ENCODE measurements at regions not wholly inside any gene's neighbourhood (a gene's known extent, or its start where the extent isn't known, plus 50 kb on each side); places are given as distances from the start of the nearest gene placed in this dataset.

DNA sequence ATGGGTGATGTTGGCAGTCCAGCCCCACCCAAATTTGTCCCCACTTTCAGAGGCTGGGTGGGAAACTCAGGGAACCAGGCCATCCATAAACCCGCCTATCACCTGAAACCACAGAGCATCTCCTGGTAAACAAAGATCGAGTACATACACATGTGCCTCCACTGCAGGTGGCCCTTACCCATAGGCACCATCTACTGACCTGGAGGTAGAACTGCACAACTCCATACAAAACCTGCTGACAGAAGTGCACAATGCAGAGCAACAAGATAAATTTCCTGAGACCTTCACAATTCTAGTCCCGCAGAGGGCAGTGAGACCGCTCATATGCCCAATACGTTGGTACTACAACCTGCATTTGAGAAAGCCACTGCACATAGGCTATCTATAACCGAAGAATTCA is 856.3 kb downstream of the SUCLG1 start:
- in situ Hi-C loops (cut with MboI): no loop called here

More for the DNA sequence above, 856.3 kb downstream of the SUCLG1 start:
- intact Hi-C loops (cut with micrococcal nuclease): no loop called here
- WGBS (ENCODE audit: insufficient coverage, low coverage, missing lambda C conversion rate): 13% methylated on average over 6 of the region's 6 CpGs
- no TSS peak for BruUV-seq (replicated peaks)
- TF ChIP-seq ZNF75A (CRISPR knock-in tag; IDR thresholded peaks at IDR 0.05) (no peak), ZNF589 (CRISPR knock-in tag; IDR thresholded peaks at IDR 0.05; ENCODE audit: low read depth) (no peak), ZC3H8 (IDR thresholded peaks at IDR 0.05) (no peak), FOXP1 (CRISPR knock-in tag; IDR thresholded peaks at IDR 0.05) (no peak), ARID3A (IDR thresholded peaks at IDR 0.05; ENCODE audit: borderline replicate concordance, low read depth, low read length) (no peak), NUFIP1 (IDR thresholded peaks at IDR 0.05; ENCODE audit: partially characterized antibody) (no peak)
- H2AFZ ChIP-seq (ENCODE audit: low read depth, low read length): no peak overlapping the region
- no peak overlapping the region for H3K4me2 ChIP-seq (ENCODE audit: insufficient read depth, low read length)
- H3K27ac ChIP-seq (ENCODE audit: extremely low read depth, low read depth, low read length): no peak overlapping the region
- no peaks in the 10 kb centered on the region for H3K9me3 ChIP-seq (replicated peaks; ENCODE audit: control insufficient read depth, insufficient read depth, low read depth, low read length)
- CTCF ChIA-PET (ENCODE audit: low intra/inter-chr PET ratio): no interaction called here
- ATAC-seq: no peak
- no peaks in the 10 kb centered on the region for H4K20me1 ChIP-seq (replicated peaks; ENCODE audit: control insufficient read depth, insufficient read depth, low read length)
- H3K4me1 ChIP-seq (replicated peaks in 1 of 2; ENCODE audit: control insufficient read depth in 2 of 2, insufficient read depth in 2 of 2, low read length in 2 of 2): no peaks in the 10 kb centered on the region
- H3K9ac ChIP-seq (ENCODE audit: insufficient read depth in 1 of 2, low read depth in 2 of 2, low read length in 2 of 2): no peak overlapping the region
- H3K27me3 ChIP-seq (ENCODE audit: control insufficient read depth in 2 of 2, insufficient read depth in 2 of 2, low read length in 2 of 2): no peaks in the 10 kb centered on the region
- no peak for DNase-seq (ENCODE audit: extremely low read depth in 1 of 4, low spot score in 3 of 4)
- H3K36me3 ChIP-seq (ENCODE audit: control insufficient read depth, insufficient read depth, low read length): no peaks in the 10 kb centered on the region
- H3K4me3 ChIP-seq: no peak overlapping the region
- no peaks in the 10 kb centered on the region for H3K79me2 ChIP-seq (ENCODE audit: control insufficient read depth, insufficient read depth, low read length)
- POLR2A ChIA-PET: no interaction called here
- FAIRE-seq: no peak
- no peaks in the 10 kb centered on the region for H3K9me1 ChIP-seq (ENCODE audit: control insufficient read depth, insufficient read depth, low read length)
